ENCODE measurements at regions not wholly inside any gene's neighbourhood (a gene's known extent, or its start where the extent isn't known, plus 50 kb on each side); places are given as distances from the start of the nearest gene placed in this dataset.

- TF ChIP-seq CTCF (conservative IDR thresholded peaks at IDR 0.05), result no peak
- TF ChIP-seq EZH2 (IDR thresholded peaks at IDR 0.05; ENCODE audit: low read depth), result no peak
These were observed 76.1 kb upstream of the JAK1 start for GRCh38 chr1:65042467-65042866.

All from PC-9 (cell line).